HCT116 (cell line): ENCODE measurements at regions not wholly inside any gene's neighbourhood (a gene's known extent, or its start where the extent isn't known, plus 50 kb on each side); places are given as distances from the start of the nearest gene placed in this dataset.

Source experiments
- ATAC-seq: fragments of 200-7000 bp; cut with Tn5 transposase; 2 replicates; pipeline ENCODE4 v1.9.1; 2020; ENCODE audit warnings: mild to moderate bottlenecking, moderate library complexity
- BruUV-seq: library from RNA; stranded (reverse); fragments of 400-500 nt; replicated peaks from 2 replicates; lab custom pipeline; 2021; lab: Mats Ljungman, UMichigan
- CTCF ChIA-PET: fragments of 300-600 bp; sonication (Branson Sonifier 250); formaldehyde crosslinking; loops from one replicate; lab custom pipeline; 2021; ENCODE audit warnings: antibody characterized with exemption; lab: Charles Lee
- POLR2A ChIA-PET: fragments of 300-600, 350-600 bp; sonication (Branson Sonifier 250); formaldehyde crosslinking; loops from one replicate; lab custom pipeline; 2021; ENCODE audit warnings: antibody characterized with exemption; lab: Charles Lee
- RAD21 ChIA-PET, 2 experiments: fragments of 300-600 bp; sonication (Branson Sonifier 250); formaldehyde crosslinking; loops; one replicate each; lab custom pipeline; 2023; ENCODE audit warnings: low total read pairs in 2 of 2; ENCODE audit not compliant: uncharacterized antibody in 2 of 2, unreplicated experiment in 2 of 2, low non-redundant PET in 1 of 2; lab: Charles Lee
- DNase-seq: peaks from one replicate; pipeline ENCODE4 v3.0.0-alpha.2; 2010; ENCODE audit warnings: low read depth, low spot score
- H2AFZ ChIP-seq: fragments of 200-600 bp; shearing (Covaris generic), sonication (generic); 2 replicates; pipeline ENCODE4 v1.6.1; 2017; ENCODE audit warnings: low read depth, mixed run types, mixed read lengths, antibody characterized with exemption, low read length; ENCODE audit not compliant: poor library complexity, severe bottlenecking
- H3K27ac ChIP-seq: 2 replicates; pipeline ENCODE4 v1.5.1; 2012; ENCODE audit warnings: low read depth, low read length
- H3K27me3 ChIP-seq: fragments of 200-600 bp; sonication (generic); 2 replicates; pipeline ENCODE4 v1.6.1; 2016; ENCODE audit warnings: mixed run types, low read length, mixed read lengths; ENCODE audit not compliant: insufficient read depth
- H3K36me3 ChIP-seq, 2 experiments: fragments of 200-500 bp in 1 of 2; fragments of 200-600 bp in 1 of 2; sonication (Bioruptor generic) in 1 of 2; sonication (generic) in 1 of 2; 2 replicates each; pipeline versions ENCODE4 v1.5.1 to v1.6.1; 2014 to 2016; ENCODE audit warnings: low read length in 2 of 2, inconsistent platforms in 1 of 2, mixed read lengths in 1 of 2, mixed run types in 1 of 2; ENCODE audit not compliant: insufficient read depth in 2 of 2, control insufficient read depth in 1 of 2
- H3K4me1 ChIP-seq, 2 experiments: fragments of 200-600 bp in 1 of 2; sonication (generic) in 1 of 2; 2 replicates each; pipeline versions ENCODE4 v1.5.1 to v1.6.1; 2012 to 2017; ENCODE audit warnings: low read length in 2 of 2, inconsistent platforms in 1 of 2, mild to moderate bottlenecking in 1 of 2, mixed read lengths in 1 of 2, mixed run types in 1 of 2, moderate library complexity in 1 of 2; ENCODE audit not compliant: insufficient read depth in 2 of 2, control insufficient read depth in 1 of 2
- H3K4me2 ChIP-seq: fragments of 200-600 bp; sonication (generic); 2 replicates; pipeline ENCODE4 v1.6.1; 2017; ENCODE audit warnings: mixed run types, low read length, mixed read lengths
- H3K4me3 ChIP-seq, 2 experiments: fragments of 200-600 bp in 1 of 2; sonication (generic) in 1 of 2; replicated peaks in 1 of 2; 2 replicates each; pipeline ENCODE4 v1.5.1; 2011 to 2016; ENCODE audit warnings: low read length in 2 of 2, control low read depth in 1 of 2, low read depth in 1 of 2, mild to moderate bottlenecking in 1 of 2, mixed read lengths in 1 of 2, mixed run types in 1 of 2
- H3K79me2 ChIP-seq: fragments of 200-600 bp; sonication (generic); 2 replicates; pipeline ENCODE4 v1.6.1; 2017; ENCODE audit warnings: mild to moderate bottlenecking, mixed run types, low read length, moderate library complexity, mixed read lengths; ENCODE audit not compliant: insufficient read depth
- H3K9ac ChIP-seq: fragments of 200-600 bp; sonication (generic); 2 replicates; pipeline ENCODE4 v1.6.1; 2016; ENCODE audit warnings: low read length, mixed read lengths
- H3K9me2 ChIP-seq: fragments of 200-600 bp; sonication (generic), shearing (Covaris generic); 2 replicates; pipeline ENCODE4 v1.6.1; 2017; ENCODE audit warnings: mixed run types, mild to moderate bottlenecking, moderate library complexity; ENCODE audit not compliant: insufficient read depth
- H3K9me3 ChIP-seq, 2 experiments: fragments of 200-500 bp in 1 of 2; fragments of 200-600 bp in 1 of 2; sonication (Bioruptor generic) in 1 of 2; sonication (generic) in 1 of 2; 2 replicates each; pipeline ENCODE4 v1.6.1; 2014 to 2017; ENCODE audit warnings: low read length in 2 of 2, mixed read lengths in 2 of 2, inconsistent platforms in 1 of 2, low read depth in 1 of 2, mild to moderate bottlenecking in 1 of 2, mixed run types in 1 of 2, moderate library complexity in 1 of 2; ENCODE audit not compliant: control insufficient read depth in 1 of 2, insufficient read depth in 1 of 2
- H4K20me1 ChIP-seq: fragments of 200-600 bp; sonication (generic), shearing (Covaris generic); 2 replicates; pipeline ENCODE4 v1.6.1; 2017; ENCODE audit warnings: mixed run types, mild to moderate bottlenecking, moderate library complexity; ENCODE audit not compliant: insufficient read depth
- EGR1 ChIP-seq: IDR thresholded peaks from 2 replicates; pipeline ENCODE4 v1.6.1; 2012; ENCODE audit warnings: low read depth
- EZH2 ChIP-seq: fragments of 200-600 bp; sonication (generic); IDR thresholded peaks from 2 replicates; pipeline ENCODE4 v1.6.1; 2017; ENCODE audit warnings: antibody characterized with exemption, mixed run types
- JUND ChIP-seq: IDR thresholded peaks from 2 replicates; pipeline ENCODE4 v1.6.1; 2012
- RAD21 ChIP-seq: IDR thresholded peaks from 2 replicates; pipeline ENCODE4 v1.6.1; 2012; ENCODE audit warnings: low read depth, mild to moderate bottlenecking
- SIN3A ChIP-seq: IDR thresholded peaks from 2 replicates; pipeline ENCODE4 v1.6.1; 2012; ENCODE audit warnings: low read depth
- SP1 ChIP-seq: IDR thresholded peaks from 2 replicates; pipeline ENCODE4 v1.6.1; 2012; ENCODE audit warnings: low read depth
- ZNF274 ChIP-seq: fragments of 200-500 bp; sonication (Bioruptor generic); IDR thresholded peaks from 2 replicates; pipeline ENCODE4 v1.6.1; 2014; ENCODE audit warnings: mild to moderate bottlenecking, low read depth, low read length, inconsistent platforms
- intact Hi-C: fragments of 100-400 bp; cut with micrococcal nuclease; formaldehyde crosslinking; loops from 2 replicates; pipeline ENCODE4 v1.10.0; 2022

DNA sequence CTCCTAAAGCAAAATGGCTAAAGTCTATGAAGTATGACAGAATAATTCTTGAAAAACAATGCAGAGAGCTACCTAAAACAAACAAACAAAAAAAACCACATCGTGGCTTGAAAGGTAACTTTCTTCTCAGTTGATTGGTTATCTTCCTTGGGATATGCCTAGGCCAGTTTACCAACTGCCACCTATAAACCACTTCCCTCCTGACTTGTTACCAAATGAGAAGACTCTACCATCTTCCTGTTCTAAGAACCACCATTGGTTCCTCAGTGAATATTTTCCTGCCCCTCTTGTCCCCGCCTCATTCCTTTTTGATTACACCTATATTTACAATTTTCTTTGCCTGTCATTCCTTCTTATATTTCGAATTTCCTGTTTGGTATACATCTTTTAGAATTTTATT is 336.6 kb downstream of the SIPA1L2 start (continued):
- no peak for TF ChIP-seq EGR1

DNA sequence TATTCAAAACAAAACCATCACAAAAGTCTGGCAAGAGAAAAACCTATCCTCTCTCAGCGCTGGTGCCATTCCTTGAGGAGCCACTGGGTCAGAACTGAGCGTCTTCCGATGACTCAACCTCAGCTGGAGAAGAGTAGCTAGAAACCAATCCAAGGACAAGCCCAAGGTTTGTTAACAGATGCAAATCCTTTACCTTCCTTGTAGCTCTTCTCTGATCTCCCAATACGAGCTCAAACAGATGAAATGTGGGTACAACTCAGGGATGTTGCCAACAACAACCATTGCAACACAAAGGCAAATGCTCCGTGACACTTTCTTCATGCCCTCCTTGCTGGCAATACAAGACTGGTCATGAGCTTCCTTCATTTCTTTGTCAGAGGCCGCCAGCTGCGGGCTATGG is 337.1 kb downstream of the SIPA1L2 start:
- TF ChIP-seq EZH2 (no peak), SIN3A (no peak), RAD21 (no peak), SP1 (no peak), JUND (no peak)
- H3K9me2 ChIP-seq = no peaks in the 10 kb centered on the region
- no peak for ATAC-seq
- RAD21 ChIA-PET = no interaction called here
- no peaks in the 10 kb centered on the region for H3K36me3 ChIP-seq
- POLR2A ChIA-PET = no interaction called here
- H3K27me3 ChIP-seq = no peaks in the 10 kb centered on the region
- H4K20me1 ChIP-seq = no peaks in the 10 kb centered on the region
- H3K27ac ChIP-seq = no peak overlapping the region
- H3K4me2 ChIP-seq = no peak overlapping the region
- no peak overlapping the region for H3K4me3 ChIP-seq
- CTCF ChIA-PET = interaction anchor here (1.3 kb wide), 1 partner anchor 14 kb away, joined by 3 read pairs; no protein-coding TSS in a partner anchor
- no peak overlapping the region for H3K9ac ChIP-seq
- no peaks in the 10 kb centered on the region for H3K4me1 ChIP-seq
- H3K9me3 ChIP-seq = no peaks in the 10 kb centered on the region
- H2AFZ ChIP-seq = no peak overlapping the region
- no TSS peak for BruUV-seq
- intact Hi-C loops = no loop called here
- no peak for DNase-seq
- H3K79me2 ChIP-seq = no peaks in the 10 kb centered on the region

DNA sequence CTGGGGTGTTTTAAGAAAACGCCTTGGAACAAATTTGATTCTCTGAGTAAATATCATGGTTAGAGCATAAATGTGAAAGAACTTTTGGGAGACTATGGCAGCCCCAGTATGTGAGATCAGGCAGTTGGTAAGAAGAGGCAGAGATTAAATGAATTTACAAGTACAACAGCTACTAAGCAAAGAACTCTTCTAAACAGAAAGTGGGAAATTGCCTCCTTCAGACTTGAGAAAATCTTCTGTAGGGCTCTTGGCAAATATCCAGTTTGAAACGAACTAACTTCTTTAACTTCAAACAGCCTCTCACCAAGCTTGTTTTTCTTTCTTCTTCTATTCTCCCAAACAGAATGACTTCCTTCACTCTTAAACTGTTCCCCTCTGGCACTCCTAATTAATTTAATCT is 337.7 kb downstream of the SIPA1L2 start:
- H3K27me3 ChIP-seq = no peaks in the 10 kb centered on the region
- H2AFZ ChIP-seq = no peak overlapping the region
- H3K4me1 ChIP-seq = no peaks in the 10 kb centered on the region
- intact Hi-C loops = no loop called here
- no peaks in the 10 kb centered on the region for H3K9me2 ChIP-seq
- TF ChIP-seq EGR1 (no peak), ZNF274 (no peak), SIN3A (no peak)
- TF ChIP-seq, all 23 proteins: peak for 0
- no peaks in the 10 kb centered on the region for H3K9me3 ChIP-seq
- DNase-seq (no peak), ATAC-seq (no peak)
- H3K36me3 ChIP-seq = no peaks in the 10 kb centered on the region
- no peak overlapping the region for H3K9ac ChIP-seq
- ChIA-PET CTCF (interaction anchor here (1.3 kb wide), 1 partner anchor 15 kb away, joined by 3 read pairs; no protein-coding TSS in a partner anchor), POLR2A (no interaction called here), RAD21 (no interaction called here)
- H3K79me2 ChIP-seq = no peaks in the 10 kb centered on the region
- no peaks in the 10 kb centered on the region for H4K20me1 ChIP-seq
- no peak overlapping the region for H3K4me2 ChIP-seq
- no peak overlapping the region for H3K4me3 ChIP-seq
- no TSS peak for BruUV-seq
- no peak overlapping the region for H3K27ac ChIP-seq
